Epidermal melanocyte (primary cell): ENCODE measurements at regions not wholly inside any gene's neighbourhood (a gene's known extent, or its start where the extent isn't known, plus 50 kb on each side); places are given as distances from the start of the nearest gene placed in this dataset.
"Not testable (repeated sequence)": the region's sequence is repeated elsewhere in the genome, so short reads cannot be mapped to it uniquely, and the experiment has no call there.

Source experiments
- DNase-seq: peaks from one replicate; pipeline ENCODE4 v3.0.0; 2011; ENCODE audit warnings: low spot score; ENCODE audit not compliant: insufficient read length

DNA sequence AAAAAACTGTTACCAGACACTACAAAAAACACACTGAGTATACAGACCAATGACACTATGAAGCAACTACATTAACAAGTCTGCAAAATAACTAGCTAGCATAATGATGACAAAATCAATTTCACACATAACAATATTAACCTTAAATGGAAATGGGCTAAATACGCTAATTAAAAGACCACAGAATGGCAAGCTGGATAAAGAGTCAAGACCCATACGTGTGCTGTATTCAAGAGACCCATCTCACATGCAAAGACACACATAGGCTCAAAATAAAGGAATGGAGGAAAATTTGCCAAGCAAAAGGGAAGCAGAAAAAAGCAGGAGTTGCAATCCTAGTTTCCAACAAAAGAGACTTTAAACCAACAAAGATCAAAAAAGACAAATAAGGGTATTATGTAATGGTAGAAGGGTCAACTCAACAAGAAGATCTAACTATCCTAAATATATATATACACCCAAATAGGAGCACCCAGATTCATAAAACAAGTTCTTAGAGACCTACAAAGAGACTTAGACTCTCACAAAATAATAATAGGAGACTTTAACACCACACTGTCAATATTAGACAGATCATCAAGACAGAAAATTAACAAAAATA lies 158.6 kb downstream of the ALDH8A1 start:
- not testable (repeated sequence) for DNase-seq

DNA sequence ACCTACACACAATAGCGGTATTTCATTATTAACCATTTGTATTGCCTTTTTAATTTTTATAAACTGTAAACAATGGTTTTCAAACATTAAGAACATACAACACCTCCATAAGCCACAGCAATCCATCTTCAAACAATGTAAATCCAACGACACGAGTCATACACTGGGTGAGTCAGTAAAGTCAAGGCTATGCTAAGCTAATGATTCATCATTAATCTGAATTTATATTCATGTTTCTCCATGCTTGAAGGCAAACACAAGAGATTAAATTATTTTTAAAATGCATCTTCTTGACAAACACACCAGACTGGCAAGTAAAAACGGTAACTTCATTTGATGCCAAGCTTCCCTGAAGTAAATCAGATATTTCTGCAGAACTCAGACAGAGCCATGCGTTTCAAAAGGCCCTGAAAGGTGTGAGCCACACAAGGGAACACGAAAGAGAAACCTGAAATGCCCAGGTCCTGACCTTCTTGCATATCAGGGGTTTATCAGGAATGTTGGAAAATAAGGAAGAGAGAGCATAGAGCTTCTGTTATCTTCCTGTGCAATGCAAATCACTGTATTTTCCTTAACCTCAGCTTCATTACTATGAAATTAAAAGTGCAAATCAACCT lies 162.5 kb downstream of the ALDH8A1 start:
- no peak for DNase-seq

DNA sequence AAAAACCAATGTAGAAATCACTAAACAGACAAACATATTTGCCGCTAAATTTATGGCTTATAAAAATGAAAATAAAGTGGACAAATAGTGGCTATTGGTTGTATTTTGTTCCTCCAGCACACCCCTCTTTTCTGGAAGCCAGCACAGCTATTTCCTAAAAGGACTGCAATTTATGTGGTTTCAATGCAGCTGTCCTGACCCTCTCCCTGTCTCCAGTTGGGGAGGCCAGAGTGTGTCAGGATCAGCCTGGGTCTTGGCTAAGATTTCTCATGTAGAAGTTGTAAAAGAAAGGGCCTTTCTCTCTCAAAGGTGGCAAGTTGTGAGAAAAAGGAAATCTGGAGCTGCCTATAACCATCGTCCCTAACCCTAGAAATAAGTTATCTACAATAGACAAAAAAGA lies 165.6 kb downstream of the ALDH8A1 start:
- DNase-seq = no peak

DNA sequence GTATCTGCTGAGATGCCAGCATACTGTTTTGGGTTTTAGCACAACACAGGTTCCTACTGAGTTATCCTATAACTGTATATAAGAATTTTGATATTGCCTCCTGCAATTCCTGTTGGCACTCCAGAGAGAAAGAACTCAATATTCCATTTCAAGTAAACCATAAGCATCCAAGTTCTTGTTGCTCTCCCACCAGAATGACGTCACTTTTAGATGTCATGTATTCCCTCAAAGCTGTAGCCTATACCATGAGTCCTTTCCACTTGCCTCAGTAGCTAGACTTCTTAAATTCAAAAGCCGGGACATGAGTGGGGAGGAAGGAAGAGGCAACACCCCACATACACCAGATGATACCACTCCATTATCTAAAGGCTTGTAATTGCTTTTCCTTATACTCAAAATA lies 171.5 kb downstream of the ALDH8A1 start:
- no peak for DNase-seq

DNA sequence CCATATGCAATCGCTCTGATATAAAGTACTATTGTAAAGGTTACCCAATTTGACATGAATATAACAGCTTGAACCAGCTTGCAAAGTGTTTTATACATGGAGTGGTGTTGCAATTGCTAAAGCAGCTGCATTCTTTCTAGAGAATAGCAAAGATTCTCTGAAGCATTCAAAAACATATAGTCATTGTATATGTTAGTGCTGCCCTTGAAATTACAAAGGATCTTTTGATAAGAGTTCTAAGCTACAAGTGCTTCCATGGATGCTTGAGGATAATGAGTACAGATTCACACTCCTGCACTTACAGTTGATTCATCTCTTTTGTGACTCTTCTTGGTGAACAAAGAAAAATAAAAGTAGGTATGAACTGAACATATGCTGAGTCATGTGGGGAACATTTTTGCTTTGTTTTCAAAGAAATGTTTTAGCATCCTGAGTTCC lies 175.7 kb downstream of the ALDH8A1 start:
- DNase-seq = no peak

DNA sequence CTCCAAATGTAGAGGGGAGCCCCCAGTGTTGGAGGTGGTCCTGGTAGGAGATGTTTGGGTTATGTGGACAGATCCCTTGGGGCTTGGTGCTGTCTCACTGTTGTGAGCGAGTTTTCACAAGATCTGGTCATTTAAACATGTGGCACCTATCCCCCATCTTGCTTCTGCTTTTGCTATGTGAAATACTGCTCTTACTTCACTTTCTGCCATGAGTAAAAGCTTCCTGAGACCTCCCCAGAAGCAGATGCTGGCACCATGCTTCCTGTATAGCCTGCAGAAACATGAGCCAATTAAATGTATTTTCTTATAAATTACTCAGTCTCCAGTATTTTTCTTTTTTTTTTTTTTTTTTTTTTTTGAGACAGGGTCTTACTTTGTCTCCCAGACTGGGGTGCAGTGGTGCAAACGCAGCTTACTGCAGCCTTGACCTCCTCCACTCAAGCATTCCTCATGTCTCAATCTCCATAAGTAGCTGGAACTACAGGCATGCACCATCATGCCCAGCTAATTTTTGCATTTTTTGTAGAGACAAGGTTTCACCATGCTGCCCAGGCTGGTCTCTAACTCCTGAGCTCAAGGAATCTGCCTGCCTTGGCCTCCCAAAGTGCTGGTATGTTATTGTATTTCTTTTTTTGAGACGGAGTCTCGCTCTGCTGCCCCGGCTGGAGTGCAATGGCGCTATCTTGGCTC lies 177.1 kb downstream of the ALDH8A1 start:
- no peak for DNase-seq

DNA sequence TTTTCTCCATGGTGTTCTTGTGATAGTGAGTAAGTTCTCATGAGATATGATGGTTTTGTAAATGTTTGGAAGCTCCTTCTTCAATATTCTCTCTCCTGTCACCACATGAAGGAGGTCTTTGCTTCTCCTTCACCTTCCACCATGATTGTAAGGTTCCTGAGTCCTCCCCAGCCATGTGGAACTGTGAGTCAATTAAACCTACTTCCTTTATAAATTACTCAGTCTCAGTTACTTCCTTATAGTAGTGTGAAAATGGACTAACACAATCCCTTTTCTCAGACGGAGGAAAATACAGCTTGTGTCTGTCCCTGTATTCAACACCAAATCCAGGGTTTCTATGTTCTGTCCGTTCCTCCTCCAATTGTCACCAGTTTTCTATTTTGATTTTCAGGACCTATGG lies 181.0 kb downstream of the ALDH8A1 start:
- no peak for DNase-seq

DNA sequence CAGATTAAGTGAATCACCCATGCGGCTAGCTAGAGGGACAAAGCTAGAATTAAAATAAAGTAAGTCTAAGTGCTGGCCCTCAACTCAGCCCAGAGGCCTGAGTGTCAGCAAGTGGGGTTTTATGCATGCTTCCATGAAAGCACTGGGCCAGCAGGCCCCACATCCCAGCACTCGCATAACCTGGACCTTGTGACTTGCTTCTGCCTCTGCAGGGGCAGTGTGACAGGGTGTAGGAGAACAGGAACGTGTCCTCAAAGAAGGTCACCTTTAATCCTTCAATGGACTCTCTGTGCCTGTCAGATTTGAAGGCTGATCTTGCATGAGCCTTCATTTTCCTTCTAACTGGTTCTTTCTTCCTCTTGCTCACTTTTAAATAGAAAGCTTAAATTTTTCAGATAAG lies 183.4 kb downstream of the ALDH8A1 start:
- no peak for DNase-seq

DNA sequence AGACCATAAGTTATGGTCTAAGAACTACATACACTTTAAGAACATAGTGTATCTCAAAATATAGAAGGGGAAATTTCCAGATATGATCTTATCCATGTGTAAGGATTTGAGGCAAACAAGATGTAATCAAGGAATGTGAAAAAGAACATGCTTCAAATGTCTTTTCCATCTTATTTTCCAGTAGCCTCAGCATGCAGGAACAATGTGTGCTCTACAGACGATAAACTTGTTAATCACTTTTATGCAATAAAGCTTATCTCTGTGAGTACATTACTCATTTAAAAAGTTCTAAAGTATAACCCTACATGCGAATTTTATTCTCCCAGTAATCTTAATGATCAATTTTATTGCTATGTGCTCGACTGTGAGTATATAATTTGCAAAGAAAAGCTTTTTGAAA lies 185.2 kb downstream of the ALDH8A1 start:
- DNase-seq = no peak

DNA sequence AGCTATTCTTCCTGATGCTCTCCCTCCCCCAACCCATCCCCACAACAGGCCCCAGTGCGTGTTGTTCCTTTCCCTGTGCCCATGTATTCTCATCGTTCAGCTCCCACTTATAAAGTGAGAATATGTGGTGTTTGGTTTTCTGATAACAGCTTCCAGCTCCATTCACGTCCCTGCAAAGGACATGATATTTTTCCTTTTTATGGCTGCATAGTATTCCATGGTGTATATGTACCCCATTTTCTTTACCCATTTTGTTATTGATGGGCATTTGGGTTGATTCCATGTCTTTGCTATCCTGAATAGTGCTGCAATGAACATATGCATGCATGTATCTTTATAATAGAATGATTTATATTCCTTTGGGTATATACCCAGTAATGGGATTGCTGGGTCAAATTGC lies 186.3 kb downstream of the ALDH8A1 start:
- DNase-seq = not testable (repeated sequence)

DNA sequence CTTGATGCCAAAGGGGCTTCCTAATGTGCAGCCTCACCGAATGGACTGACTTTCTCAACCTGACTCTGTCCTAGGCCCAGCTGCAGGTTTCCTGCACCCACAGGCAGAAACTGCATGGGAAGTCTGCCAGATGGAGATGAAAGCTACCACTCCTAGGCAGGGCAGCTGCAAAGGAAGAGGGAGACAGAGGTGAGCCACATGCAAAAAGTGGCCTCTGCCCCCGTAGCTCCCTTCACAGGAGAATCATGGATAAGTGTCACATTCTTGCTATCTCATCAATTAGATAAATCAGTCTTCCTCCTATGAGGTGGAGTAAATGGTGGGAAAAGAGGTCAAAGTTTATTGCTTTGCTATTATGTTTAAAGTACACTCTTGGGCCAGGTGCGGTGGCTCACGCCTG lies 191.3 kb downstream of the ALDH8A1 start:
- DNase-seq = no peak

DNA sequence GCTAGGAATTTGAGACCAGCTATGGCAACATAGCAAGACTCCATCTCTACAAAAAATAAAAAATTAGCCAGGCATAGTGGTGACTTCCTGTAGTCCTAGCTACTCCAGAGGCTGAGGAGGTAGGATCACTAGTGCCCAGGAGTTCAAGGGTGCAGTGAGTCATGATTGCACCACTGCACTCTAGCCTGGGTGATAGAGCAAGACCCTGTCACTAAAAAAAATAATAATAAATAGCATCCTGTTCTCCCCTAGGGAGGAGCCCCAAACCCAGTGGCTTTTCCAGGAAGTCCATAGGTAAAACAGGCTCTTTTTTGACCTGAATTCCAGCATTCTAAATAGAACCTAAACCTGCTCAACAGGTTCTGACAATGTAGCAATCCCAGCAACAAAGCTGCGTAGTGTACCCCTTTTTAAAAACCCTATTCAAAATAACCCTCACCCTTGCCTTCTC lies 192.0 kb downstream of the ALDH8A1 start:
- DNase-seq = no peak

DNA sequence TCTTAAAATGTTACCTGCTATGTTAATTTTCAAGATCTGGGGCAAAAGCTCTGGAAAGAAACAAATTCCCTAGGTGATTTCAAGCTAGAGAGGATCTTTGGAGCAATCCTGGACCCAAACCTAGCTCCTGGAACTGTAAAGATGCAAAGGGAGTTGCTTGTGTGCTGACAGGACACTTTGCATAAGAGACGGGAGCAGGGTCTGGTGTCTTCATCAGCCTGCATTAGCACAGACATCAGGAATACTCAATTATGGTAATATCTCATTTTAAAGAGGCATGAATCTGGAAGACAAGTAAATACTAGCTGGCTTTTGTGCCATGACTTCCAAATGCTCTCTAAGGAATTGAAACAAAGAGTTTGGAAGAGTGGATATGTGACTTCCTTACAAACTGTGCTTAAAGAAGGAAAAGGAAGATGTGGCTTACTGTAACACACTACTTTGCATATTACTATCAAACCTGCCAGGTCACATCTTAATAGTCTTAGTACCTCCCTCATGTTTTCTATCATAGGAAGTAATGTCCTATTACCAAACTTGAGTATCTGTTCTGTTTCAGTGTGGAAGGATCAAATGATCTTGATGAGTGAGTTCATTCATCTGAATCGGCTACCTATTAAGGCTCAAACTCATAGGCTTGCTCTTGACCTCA lies 193.4 kb downstream of the ALDH8A1 start:
- DNase-seq = no peak

DNA sequence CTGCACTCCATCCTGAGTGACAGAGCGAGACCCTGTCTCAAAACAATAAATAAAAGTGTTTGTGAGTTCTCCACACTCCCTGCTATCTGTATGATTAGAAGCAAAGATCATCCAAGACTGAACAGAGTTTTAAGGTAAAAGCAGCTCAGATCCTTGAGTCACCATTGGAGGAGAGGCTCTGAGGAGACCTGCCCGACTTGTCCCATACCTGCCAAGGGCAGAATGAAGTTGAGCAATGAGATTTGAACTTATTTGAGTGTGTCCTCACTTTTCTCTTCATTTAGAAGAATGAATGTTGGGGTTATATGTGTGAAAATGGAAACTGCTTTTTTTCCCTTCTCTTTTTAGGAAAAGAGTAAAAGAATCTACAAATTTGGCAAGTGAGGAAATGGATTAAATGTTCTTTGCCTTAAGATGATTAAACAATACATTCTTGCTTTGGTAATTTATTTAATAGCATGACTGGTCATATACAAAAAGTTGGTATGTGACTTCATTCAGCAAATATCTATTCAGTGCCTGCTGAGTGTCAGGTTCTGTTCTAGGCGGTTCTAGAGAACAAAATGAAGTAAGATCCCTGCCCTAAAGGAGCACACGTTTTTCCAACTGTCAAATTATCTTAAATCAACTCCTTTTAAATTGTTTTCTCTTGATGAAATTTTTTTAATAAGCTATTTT lies 195.7 kb downstream of the ALDH8A1 start:
- no peak for DNase-seq

DNA sequence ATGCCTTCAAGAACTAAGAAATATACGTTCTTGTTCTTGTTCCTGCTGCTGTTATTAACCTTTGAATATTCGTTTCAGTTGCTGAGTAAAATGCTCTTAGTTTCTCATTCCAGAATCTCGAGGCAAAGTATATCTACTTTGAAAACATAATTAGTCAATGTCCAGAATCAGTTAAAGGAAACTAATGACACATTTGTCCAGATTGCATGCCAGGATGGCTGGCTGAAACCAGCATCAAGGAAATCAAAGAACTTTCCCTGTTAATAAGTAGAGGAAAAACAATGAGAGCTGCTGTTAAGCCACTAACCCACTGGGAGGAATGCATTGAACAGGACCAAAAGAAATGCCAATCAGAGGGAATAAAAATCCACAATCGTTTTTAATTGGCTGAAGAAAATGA lies 196.9 kb downstream of the ALDH8A1 start:
- peak; percentile 42 for DNase-seq

DNA sequence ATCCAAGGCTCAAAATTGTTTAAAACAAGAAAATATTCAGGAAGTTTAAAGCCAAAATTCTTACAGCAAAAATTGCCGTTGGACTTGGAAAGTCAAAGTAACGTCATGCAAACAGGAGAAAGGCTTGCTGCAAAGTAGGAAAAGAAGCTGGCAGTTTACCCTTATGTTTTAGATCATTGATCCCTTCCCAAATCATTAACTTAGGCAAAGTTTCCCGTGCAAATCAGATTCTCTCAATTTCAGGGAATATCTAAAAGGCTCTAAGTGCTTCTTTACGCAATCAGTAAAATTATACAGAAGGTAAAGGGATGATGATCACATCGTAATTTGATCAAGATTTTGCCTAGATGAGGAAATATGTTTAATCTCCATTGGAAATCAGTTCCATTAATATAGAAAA lies 197.5 kb downstream of the ALDH8A1 start:
- no peak for DNase-seq

DNA sequence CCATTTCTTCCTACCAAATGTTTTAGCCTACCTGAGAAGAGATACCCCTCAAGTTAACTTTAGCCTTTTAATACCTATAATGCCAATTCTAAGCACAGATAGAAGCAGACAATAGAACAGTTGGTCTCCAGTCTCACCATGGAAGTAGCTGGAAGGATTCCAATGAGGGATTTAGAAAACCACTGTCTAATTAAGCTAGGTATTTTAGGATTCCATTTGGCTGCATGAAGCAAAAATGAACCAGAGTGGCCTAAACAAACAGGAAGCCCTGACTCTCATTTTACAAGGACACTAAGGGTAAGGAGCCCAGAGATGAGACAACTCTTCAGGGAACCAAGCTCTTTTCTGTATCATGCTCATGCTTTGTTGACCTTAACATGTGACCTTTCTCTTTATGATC lies 199.2 kb downstream of the ALDH8A1 start:
- no peak for DNase-seq

DNA sequence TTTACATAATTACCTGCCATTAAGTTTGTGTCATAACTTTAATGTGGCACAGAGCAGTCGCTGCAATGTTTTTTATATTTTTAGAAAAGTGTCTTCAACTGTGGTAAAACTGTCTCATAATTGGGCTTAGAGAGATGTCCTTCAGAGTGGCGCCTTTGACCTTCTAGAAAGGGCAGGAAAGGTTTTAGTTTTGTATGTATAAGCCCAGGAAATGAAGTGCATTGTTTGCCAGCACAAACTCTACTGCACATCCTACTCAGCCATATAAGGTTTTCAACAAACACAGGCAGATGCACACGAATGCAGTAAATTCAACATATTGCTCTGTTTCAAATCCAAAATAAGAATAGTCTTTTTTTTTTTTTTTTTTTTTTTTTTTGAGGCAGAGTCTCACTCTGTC lies 201.4 kb downstream of the ALDH8A1 start:
- DNase-seq = no peak

DNA sequence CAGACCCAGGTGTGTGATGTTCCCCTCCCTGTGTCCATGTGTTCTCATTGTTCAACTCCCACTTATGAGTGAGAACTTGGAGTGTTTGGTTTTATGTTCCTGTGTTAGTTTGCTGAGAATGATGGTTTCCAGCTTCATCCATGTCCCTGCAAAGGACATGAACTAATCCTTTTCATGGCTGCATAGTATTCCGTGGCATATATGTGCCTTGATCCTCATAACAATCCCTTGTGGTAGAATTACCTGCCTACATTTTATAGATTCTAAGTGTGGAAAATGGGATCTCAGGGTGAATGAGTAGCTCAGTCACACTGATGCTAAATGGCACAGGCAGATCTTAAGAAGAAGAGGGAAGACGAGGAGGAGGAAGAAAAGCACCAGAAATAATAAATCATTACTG lies 202.7 kb downstream of the ALDH8A1 start:
- DNase-seq = not testable (repeated sequence)

DNA sequence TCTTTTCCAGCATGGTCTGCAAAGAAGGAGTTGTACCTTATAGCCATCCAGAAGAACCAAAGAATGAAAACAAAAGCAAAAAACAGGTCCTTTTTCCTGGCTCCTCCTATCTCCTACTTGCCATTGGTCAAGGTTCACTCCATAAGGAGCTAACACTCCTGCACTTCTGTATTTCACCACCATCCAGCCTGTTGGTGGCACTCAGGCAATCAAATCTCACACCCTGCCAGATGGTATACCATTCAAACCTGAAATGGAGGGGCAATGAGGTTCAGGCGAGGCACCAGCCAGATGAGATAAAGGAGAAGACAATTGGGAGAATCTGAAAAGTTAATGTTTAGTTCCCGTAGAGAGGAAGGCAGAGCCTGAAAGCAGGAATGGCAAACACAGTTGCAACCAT lies 203.8 kb downstream of the ALDH8A1 start:
- DNase-seq = no peak

DNA sequence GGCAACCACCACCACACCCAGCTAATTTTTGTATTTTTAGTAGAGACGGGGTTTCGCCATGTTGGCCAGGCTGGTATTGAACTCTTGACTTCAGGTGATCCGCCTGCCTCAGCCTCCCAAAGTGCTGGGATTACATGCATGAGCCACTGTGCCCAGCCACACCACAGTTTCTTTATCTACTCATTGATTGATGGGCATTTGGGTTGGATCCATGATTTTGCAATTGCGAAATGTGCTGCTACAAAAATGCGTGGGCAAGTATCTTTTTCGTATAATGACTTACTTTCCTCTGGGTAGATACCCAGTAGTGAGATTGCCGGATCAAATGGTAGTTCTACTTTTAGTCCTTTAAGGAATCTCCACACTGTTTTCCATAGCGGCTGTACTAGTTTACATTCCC lies 204.7 kb downstream of the ALDH8A1 start:
- DNase-seq = not testable (repeated sequence)

DNA sequence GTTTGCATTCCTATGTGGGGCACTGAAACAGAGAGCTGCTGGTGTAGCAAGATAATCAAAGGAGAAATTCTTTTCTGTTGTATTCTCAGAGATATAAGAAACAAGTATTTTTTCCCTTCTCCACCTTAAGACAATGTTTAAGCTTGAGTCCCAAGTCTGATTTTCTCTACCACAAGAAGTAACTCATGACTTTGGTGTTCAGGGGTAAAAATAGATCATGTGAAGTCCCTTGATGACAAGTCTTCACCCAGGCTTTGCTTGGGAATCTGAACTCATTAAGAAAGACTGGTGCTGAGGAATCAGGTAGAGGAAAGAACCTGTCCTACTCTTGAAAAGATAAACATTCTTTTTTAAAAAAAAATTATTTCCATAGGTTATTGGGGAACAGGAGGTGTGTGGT lies 205.6 kb downstream of the ALDH8A1 start:
- no peak for DNase-seq
